SK-N-SH (cell line): ENCODE measurements at regions not wholly inside any gene's neighbourhood (a gene's known extent, or its start where the extent isn't known, plus 50 kb on each side); places are given as distances from the start of the nearest gene placed in this dataset.

Experiments used
- FOXM1 ChIP-seq: IDR thresholded peaks from 2 replicates; pipeline ENCODE4 v1.4.0; 2012; ENCODE audit warnings: low read depth, mild to moderate bottlenecking
- JUND ChIP-seq: IDR thresholded peaks from 2 replicates; pipeline ENCODE4 v1.4.0; 2012
- TF ChIP-seq, protein P1 (sequence below): fragments of 200-600 bp; sonication (generic); IDR thresholded peaks from 2 replicates; pipeline ENCODE4 v1.6.1; 2017; ENCODE audit warnings: antibody characterized with exemption, mild to moderate bottlenecking, moderate library complexity
- TF ChIP-seq, protein P2 (sequence below): IDR thresholded peaks from 2 replicates; pipeline ENCODE4 v1.6.1; 2012; ENCODE audit warnings: mild to moderate bottlenecking, low read depth, low read length, moderate library complexity
- TF ChIP-seq, protein P3 (sequence below): IDR thresholded peaks from 2 replicates; pipeline ENCODE4 v1.4.0; 2012; ENCODE audit warnings: low read depth, borderline replicate concordance

DNA sequence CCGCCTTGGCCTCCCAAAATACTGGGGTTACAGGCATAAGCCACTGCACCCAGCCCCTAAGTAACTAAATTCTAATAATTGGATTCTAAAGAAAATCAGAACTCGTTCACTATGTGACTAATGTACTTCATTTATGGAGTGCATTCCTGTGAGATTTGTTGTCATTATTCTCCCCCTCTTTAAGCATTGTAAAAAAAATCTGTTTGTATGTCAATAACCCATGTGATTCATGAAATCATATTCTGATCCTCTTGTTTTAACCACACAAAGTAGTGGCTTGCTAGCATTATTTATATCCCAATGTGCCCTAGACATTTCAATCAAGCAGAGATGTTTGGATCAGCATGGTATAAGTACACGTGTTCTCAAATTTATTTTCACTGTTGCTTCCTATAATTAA lies 78.2 kb upstream of the OSBPL8 start:
- TF ChIP-seq, protein P1, sequence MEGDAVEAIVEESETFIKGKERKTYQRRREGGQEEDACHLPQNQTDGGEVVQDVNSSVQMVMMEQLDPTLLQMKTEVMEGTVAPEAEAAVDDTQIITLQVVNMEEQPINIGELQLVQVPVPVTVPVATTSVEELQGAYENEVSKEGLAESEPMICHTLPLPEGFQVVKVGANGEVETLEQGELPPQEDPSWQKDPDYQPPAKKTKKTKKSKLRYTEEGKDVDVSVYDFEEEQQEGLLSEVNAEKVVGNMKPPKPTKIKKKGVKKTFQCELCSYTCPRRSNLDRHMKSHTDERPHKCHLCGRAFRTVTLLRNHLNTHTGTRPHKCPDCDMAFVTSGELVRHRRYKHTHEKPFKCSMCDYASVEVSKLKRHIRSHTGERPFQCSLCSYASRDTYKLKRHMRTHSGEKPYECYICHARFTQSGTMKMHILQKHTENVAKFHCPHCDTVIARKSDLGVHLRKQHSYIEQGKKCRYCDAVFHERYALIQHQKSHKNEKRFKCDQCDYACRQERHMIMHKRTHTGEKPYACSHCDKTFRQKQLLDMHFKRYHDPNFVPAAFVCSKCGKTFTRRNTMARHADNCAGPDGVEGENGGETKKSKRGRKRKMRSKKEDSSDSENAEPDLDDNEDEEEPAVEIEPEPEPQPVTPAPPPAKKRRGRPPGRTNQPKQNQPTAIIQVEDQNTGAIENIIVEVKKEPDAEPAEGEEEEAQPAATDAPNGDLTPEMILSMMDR: no peak
- TF ChIP-seq FOXM1 (no peak), JUND (peak; percentile 31; the same call in 1 of the 2 replicates)
- TF ChIP-seq, protein P2, sequence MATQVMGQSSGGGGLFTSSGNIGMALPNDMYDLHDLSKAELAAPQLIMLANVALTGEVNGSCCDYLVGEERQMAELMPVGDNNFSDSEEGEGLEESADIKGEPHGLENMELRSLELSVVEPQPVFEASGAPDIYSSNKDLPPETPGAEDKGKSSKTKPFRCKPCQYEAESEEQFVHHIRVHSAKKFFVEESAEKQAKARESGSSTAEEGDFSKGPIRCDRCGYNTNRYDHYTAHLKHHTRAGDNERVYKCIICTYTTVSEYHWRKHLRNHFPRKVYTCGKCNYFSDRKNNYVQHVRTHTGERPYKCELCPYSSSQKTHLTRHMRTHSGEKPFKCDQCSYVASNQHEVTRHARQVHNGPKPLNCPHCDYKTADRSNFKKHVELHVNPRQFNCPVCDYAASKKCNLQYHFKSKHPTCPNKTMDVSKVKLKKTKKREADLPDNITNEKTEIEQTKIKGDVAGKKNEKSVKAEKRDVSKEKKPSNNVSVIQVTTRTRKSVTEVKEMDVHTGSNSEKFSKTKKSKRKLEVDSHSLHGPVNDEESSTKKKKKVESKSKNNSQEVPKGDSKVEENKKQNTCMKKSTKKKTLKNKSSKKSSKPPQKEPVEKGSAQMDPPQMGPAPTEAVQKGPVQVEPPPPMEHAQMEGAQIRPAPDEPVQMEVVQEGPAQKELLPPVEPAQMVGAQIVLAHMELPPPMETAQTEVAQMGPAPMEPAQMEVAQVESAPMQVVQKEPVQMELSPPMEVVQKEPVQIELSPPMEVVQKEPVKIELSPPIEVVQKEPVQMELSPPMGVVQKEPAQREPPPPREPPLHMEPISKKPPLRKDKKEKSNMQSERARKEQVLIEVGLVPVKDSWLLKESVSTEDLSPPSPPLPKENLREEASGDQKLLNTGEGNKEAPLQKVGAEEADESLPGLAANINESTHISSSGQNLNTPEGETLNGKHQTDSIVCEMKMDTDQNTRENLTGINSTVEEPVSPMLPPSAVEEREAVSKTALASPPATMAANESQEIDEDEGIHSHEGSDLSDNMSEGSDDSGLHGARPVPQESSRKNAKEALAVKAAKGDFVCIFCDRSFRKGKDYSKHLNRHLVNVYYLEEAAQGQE: no peak
- TF ChIP-seq, protein P3, sequence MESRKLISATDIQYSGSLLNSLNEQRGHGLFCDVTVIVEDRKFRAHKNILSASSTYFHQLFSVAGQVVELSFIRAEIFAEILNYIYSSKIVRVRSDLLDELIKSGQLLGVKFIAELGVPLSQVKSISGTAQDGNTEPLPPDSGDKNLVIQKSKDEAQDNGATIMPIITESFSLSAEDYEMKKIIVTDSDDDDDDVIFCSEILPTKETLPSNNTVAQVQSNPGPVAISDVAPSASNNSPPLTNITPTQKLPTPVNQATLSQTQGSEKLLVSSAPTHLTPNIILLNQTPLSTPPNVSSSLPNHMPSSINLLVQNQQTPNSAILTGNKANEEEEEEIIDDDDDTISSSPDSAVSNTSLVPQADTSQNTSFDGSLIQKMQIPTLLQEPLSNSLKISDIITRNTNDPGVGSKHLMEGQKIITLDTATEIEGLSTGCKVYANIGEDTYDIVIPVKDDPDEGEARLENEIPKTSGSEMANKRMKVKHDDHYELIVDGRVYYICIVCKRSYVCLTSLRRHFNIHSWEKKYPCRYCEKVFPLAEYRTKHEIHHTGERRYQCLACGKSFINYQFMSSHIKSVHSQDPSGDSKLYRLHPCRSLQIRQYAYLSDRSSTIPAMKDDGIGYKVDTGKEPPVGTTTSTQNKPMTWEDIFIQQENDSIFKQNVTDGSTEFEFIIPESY: no peak
